Skin of body (tissue), 1 donor: ENCODE measurements at regions not wholly inside any gene's neighbourhood (a gene's known extent, or its start where the extent isn't known, plus 50 kb on each side); places are given as distances from the start of the nearest gene placed in this dataset.
"Not testable (repeated sequence)": the region's sequence is repeated elsewhere in the genome, so short reads cannot be mapped to it uniquely, and the experiment has no call there.

ENCODE experiments used
- DNase-seq: peaks from one replicate; lab custom pipeline; 2025; lab: John Stamatoyannopoulos, UW

- DNase-seq: no peak
Observed at GRCh38 chr1:79896140-79896539, 889.6 kb upstream of the ADGRL4 start.

- DNase-seq: no peak
Observed at GRCh38 chr1:79895573-79895972, 889.0 kb upstream of the ADGRL4 start.

- DNase-seq: not testable (repeated sequence)
Observed at GRCh38 chr1:79894129-79894528, 887.6 kb upstream of the ADGRL4 start.

- no peak for DNase-seq
Observed at GRCh38 chr1:79887059-79887458, 880.5 kb upstream of the ADGRL4 start.

- DNase-seq: no peak
Observed at GRCh38 chr1:79885101-79885500, 878.6 kb upstream of the ADGRL4 start.

GRCh38 chr1:79877086-79877485, 870.6 kb upstream of the ADGRL4 start:
- DNase-seq: no peak

GRCh38 chr1:79875187-79875586, 868.7 kb upstream of the ADGRL4 start:
- DNase-seq: no peak

GRCh38 chr1:79874289-79874688, 867.8 kb upstream of the ADGRL4 start:
- DNase-seq: no peak

GRCh38 chr1:79859212-79859948, 852.9 kb upstream of the ADGRL4 start:
- DNase-seq: peak; percentile 65

GRCh38 chr1:79852004-79852403, 845.5 kb upstream of the ADGRL4 start:
- no peak for DNase-seq

GRCh38 chr1:79849388-79849787, 842.9 kb upstream of the ADGRL4 start:
- no peak for DNase-seq

- DNase-seq: no peak
Observed at GRCh38 chr1:79848316-79848715, 841.8 kb upstream of the ADGRL4 start.

GRCh38 chr1:79847700-79848099, 841.2 kb upstream of the ADGRL4 start:
- no peak for DNase-seq

GRCh38 chr1:79845936-79846335, 839.4 kb upstream of the ADGRL4 start:
- no peak for DNase-seq

- DNase-seq: no peak
Observed at GRCh38 chr1:79842811-79843210, 836.3 kb upstream of the ADGRL4 start.

GRCh38 chr1:79839882-79840281, 833.4 kb upstream of the ADGRL4 start:
- DNase-seq: no peak

- DNase-seq: peak; percentile 11
Observed at GRCh38 chr1:79827446-79827845, 820.9 kb upstream of the ADGRL4 start.

GRCh38 chr1:79825551-79825950, 819.0 kb upstream of the ADGRL4 start:
- DNase-seq: no peak

- DNase-seq: no peak
Observed at GRCh38 chr1:79822053-79822452, 815.5 kb upstream of the ADGRL4 start.

- no peak for DNase-seq
Observed at GRCh38 chr1:79819140-79819539, 812.6 kb upstream of the ADGRL4 start.

- no peak for DNase-seq
Observed at GRCh38 chr1:79817031-79817560, 810.6 kb upstream of the ADGRL4 start.

- DNase-seq: peak; percentile 8
Observed at GRCh38 chr1:79815115-79815514, 808.6 kb upstream of the ADGRL4 start.

- DNase-seq: no peak
Observed at GRCh38 chr1:79811173-79811572, 804.6 kb upstream of the ADGRL4 start.
